WTC11 (cell line): ENCODE measurements at regions not wholly inside any gene's neighbourhood (a gene's known extent, or its start where the extent isn't known, plus 50 kb on each side); places are given as distances from the start of the nearest gene placed in this dataset.
A peak's percentile ranks its signal among the peaks of the same experiment; 100 is the strongest.

Experiments used
- ATAC-seq: fragments of 200-7000 bp; cut with Tn5 transposase; 2 replicates; pipeline ENCODE4 v1.10.0; 2021; ENCODE audit warnings: mild to moderate bottlenecking, moderate library complexity
- CTCF ChIA-PET: fragments of 300-600 bp; sonication (Branson Sonifier 250); formaldehyde crosslinking; loops from one replicate; lab custom pipeline; 2021; ENCODE audit warnings: antibody characterized with exemption; lab: Charles Lee
- POLR2A ChIA-PET: fragments of 350-600 bp; sonication (Branson Sonifier 250); formaldehyde crosslinking; loops from one replicate; lab custom pipeline; 2021; ENCODE audit warnings: antibody characterized with exemption; lab: Charles Lee
- DNase-seq: peaks from one replicate; pipeline ENCODE4 v3.0.0; 2021; ENCODE audit warnings: low spot score
- H3K27ac Mint-ChIP-seq: 2 replicates; pipeline ENCODE4 v1.8.0; 2021; ENCODE audit warnings: mixed read lengths
- H3K27me3 Mint-ChIP-seq: 2 replicates; pipeline ENCODE4 v1.8.0; 2021; ENCODE audit warnings: low read depth, mild to moderate bottlenecking, moderate library complexity, mixed read lengths
- H3K36me3 Mint-ChIP-seq: 2 replicates; pipeline ENCODE4 v1.8.0; 2021; ENCODE audit warnings: mixed read lengths
- H3K4me1 Mint-ChIP-seq: 2 replicates; pipeline ENCODE4 v1.8.0; 2022; ENCODE audit warnings: mixed read lengths
- H3K4me3 Mint-ChIP-seq: 2 replicates; pipeline ENCODE4 v1.8.0; 2021; ENCODE audit warnings: mild to moderate bottlenecking, moderate library complexity, mixed read lengths
- H3K9me3 Mint-ChIP-seq: 2 replicates; pipeline ENCODE4 v1.8.0; 2021; ENCODE audit warnings: mixed read lengths
- ETV6 ChIP-seq: sonication (generic); formaldehyde crosslinking; IDR thresholded peaks from 2 replicates; pipeline ENCODE4 v1.8.1; 2022; ENCODE audit warnings: mild to moderate bottlenecking, missing genetic modification reagents
- GRHL2 ChIP-seq: fragments of 250-450 bp; sonication (Bioruptor Pico); IDR thresholded peaks from 2 replicates; pipeline ENCODE4 v1.8.0; 2022; ENCODE audit warnings: mild to moderate bottlenecking, moderate library complexity; ENCODE audit not compliant: insufficient replicate concordance, severe bottlenecking
- HMGA2 ChIP-seq: fragments of 250-450 bp; sonication (Bioruptor Pico); IDR thresholded peaks from 2 replicates; pipeline ENCODE4 v1.4.0; 2021; ENCODE audit warnings: mild to moderate bottlenecking, moderate library complexity
- MYBL2 ChIP-seq: sonication (generic); formaldehyde crosslinking; IDR thresholded peaks from 2 replicates; pipeline ENCODE4 v1.8.1; 2023; ENCODE audit warnings: mild to moderate bottlenecking, moderate library complexity, missing genetic modification reagents
- NFYB ChIP-seq: sonication (generic); formaldehyde crosslinking; conservative IDR thresholded peaks from 2 replicates; pipeline ENCODE4 v1.8.0; 2022; ENCODE audit warnings: low read depth, missing genetic modification reagents
- PRRX2 ChIP-seq: fragments of 250-450 bp; sonication (Bioruptor Pico); IDR thresholded peaks from 2 replicates; pipeline ENCODE4 v1.8.0; 2021; ENCODE audit warnings: mild to moderate bottlenecking
- SMAD3 ChIP-seq: sonication (generic); formaldehyde crosslinking; IDR thresholded peaks from 2 replicates; pipeline ENCODE4 v1.8.0; 2022; ENCODE audit warnings: missing genetic modification reagents, mild to moderate bottlenecking, borderline replicate concordance
- TEAD1 ChIP-seq: sonication (generic); formaldehyde crosslinking; IDR thresholded peaks from 2 replicates; pipeline ENCODE4 v1.8.0; 2022; ENCODE audit warnings: mild to moderate bottlenecking, missing genetic modification reagents
- ZBTB21 ChIP-seq: sonication (generic); formaldehyde crosslinking; IDR thresholded peaks from 2 replicates; pipeline ENCODE4 v1.8.1; 2023; ENCODE audit warnings: mild to moderate bottlenecking, missing genetic modification reagents, borderline replicate concordance
- TF ChIP-seq, protein P1 (sequence below): sonication (generic); formaldehyde crosslinking; conservative IDR thresholded peaks from 2 replicates; pipeline ENCODE4 v1.8.1; 2023; ENCODE audit warnings: mild to moderate bottlenecking, low read depth, missing genetic modification reagents, moderate library complexity
- TF ChIP-seq, protein P2 (sequence below): sonication (generic); formaldehyde crosslinking; IDR thresholded peaks from 2 replicates; pipeline ENCODE4 v1.8.0; 2023; ENCODE audit warnings: mild to moderate bottlenecking, missing genetic modification reagents
- TF ChIP-seq, protein P3 (sequence below): fragments of 250-450 bp; sonication (Bioruptor Pico); IDR thresholded peaks from 2 replicates; pipeline ENCODE4 v1.8.0; 2021; ENCODE audit warnings: mild to moderate bottlenecking
- TF ChIP-seq, protein P4 (sequence below): sonication (generic); formaldehyde crosslinking; IDR thresholded peaks from 2 replicates; pipeline ENCODE4 v1.8.1; 2023; ENCODE audit warnings: mild to moderate bottlenecking, moderate library complexity, missing genetic modification reagents

DNA sequence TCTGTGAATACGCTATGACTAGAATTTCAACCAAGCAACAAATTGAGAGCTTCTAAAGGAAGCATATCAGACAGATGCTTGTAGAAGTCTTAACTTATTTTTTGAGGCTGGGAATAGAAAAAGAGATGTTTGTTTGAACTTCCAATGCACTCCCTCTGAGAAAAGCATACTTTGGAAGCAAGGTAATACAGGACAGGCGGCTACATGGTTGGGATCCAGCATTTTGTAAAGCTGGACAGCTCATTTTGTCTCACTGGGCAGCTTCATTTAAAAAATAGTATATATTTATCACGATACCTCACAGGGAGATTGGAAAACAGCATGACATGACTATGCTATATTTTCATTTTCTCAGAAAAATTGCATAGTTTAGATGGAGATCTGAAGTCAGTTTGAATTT, 821.3 kb upstream of the API5 start:
- ChIA-PET CTCF (no interaction called here), POLR2A (no interaction called here)
- H3K4me1 Mint-ChIP-seq: no peaks in the 10 kb centered on the region
- no peak for DNase-seq
- H3K9me3 Mint-ChIP-seq: peaks cover 11% of the 10 kb centered on the region
- H3K36me3 Mint-ChIP-seq: no peaks in the 10 kb centered on the region
- H3K27ac Mint-ChIP-seq: no peak overlapping the region
- TF ChIP-seq ETV6 (CRISPR knock-in tag) (no peak), PRRX2 (no peak), GRHL2 (CRISPR knock-in tag) (no peak), MYBL2 (CRISPR knock-in tag) (no peak)
- TF ChIP-seq, protein P1, sequence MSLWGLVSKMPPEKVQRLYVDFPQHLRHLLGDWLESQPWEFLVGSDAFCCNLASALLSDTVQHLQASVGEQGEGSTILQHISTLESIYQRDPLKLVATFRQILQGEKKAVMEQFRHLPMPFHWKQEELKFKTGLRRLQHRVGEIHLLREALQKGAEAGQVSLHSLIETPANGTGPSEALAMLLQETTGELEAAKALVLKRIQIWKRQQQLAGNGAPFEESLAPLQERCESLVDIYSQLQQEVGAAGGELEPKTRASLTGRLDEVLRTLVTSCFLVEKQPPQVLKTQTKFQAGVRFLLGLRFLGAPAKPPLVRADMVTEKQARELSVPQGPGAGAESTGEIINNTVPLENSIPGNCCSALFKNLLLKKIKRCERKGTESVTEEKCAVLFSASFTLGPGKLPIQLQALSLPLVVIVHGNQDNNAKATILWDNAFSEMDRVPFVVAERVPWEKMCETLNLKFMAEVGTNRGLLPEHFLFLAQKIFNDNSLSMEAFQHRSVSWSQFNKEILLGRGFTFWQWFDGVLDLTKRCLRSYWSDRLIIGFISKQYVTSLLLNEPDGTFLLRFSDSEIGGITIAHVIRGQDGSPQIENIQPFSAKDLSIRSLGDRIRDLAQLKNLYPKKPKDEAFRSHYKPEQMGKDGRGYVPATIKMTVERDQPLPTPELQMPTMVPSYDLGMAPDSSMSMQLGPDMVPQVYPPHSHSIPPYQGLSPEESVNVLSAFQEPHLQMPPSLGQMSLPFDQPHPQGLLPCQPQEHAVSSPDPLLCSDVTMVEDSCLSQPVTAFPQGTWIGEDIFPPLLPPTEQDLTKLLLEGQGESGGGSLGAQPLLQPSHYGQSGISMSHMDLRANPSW: no peak
- TF ChIP-seq, protein P2, sequence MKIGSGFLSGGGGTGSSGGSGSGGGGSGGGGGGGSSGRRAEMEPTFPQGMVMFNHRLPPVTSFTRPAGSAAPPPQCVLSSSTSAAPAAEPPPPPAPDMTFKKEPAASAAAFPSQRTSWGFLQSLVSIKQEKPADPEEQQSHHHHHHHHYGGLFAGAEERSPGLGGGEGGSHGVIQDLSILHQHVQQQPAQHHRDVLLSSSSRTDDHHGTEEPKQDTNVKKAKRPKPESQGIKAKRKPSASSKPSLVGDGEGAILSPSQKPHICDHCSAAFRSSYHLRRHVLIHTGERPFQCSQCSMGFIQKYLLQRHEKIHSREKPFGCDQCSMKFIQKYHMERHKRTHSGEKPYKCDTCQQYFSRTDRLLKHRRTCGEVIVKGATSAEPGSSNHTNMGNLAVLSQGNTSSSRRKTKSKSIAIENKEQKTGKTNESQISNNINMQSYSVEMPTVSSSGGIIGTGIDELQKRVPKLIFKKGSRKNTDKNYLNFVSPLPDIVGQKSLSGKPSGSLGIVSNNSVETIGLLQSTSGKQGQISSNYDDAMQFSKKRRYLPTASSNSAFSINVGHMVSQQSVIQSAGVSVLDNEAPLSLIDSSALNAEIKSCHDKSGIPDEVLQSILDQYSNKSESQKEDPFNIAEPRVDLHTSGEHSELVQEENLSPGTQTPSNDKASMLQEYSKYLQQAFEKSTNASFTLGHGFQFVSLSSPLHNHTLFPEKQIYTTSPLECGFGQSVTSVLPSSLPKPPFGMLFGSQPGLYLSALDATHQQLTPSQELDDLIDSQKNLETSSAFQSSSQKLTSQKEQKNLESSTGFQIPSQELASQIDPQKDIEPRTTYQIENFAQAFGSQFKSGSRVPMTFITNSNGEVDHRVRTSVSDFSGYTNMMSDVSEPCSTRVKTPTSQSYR (CRISPR knock-in tag): no peak
- ATAC-seq: no peak
- no peak overlapping the region for H3K4me3 Mint-ChIP-seq
- no peaks in the 10 kb centered on the region for H3K27me3 Mint-ChIP-seq

DNA sequence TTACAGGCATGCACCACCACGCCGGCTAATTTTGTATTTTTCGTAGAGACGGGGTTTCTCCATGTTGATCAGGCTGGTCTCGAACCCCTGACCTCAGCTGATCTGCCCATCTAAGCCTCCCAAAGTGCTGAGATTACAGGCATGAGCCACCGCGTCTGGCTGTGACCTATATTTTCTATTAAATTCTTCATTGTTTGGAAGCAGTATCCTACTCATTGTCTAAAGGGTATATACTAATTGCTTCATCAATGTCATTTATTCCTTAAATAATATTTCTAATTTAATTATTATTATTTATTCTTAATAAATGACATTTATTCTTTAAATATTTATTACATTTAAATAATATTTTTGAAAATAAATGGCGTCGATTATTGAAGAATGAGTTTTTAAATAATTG, 817.3 kb upstream of the API5 start:
- H3K27ac Mint-ChIP-seq: no peak overlapping the region
- no peak for ATAC-seq
- POLR2A ChIA-PET: no interaction called here
- no peaks in the 10 kb centered on the region for H3K9me3 Mint-ChIP-seq
- no peaks in the 10 kb centered on the region for H3K36me3 Mint-ChIP-seq
- no peaks in the 10 kb centered on the region for H3K27me3 Mint-ChIP-seq
- peak; percentile 92 for TF ChIP-seq HMGA2 (CRISPR knock-in tag)
- TF ChIP-seq, protein P1: no peak
- TF ChIP-seq, all 79 proteins: peak for 1
- CTCF ChIA-PET: no interaction called here
- Mint-ChIP-seq H3K4me1 (no peaks in the 10 kb centered on the region), H3K4me3 (no peak overlapping the region)
- no peak for DNase-seq

DNA sequence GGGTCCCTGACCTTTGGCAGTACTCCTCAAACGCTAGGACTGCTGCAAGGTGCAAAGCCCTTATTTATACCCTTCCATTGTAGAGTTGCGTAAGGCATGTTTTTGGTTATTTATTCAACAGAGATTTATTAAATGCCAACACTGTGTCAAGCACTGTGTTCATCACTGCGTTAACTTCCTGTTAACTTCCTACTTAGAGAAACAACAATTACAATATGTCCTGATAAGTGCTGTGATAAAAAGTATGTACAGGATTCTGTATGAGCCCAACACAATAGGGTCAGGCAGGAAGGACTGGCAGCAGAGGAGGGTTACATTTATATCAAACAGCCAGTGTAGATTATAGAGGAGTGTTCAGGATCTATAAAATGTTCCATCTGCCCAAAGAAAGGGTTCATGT, 812.8 kb upstream of the API5 start:
- CTCF ChIA-PET: no interaction called here
- no peak for ATAC-seq
- no peaks in the 10 kb centered on the region for H3K27me3 Mint-ChIP-seq

More for the DNA sequence above, 812.8 kb upstream of the API5 start:
- TF ChIP-seq SMAD3 (CRISPR knock-in tag) (no peak), NFYB (CRISPR knock-in tag) (no peak), ZBTB21 (CRISPR knock-in tag) (no peak), TEAD1 (CRISPR knock-in tag) (no peak), GRHL2 (CRISPR knock-in tag) (no peak)
- TF ChIP-seq, protein P3, sequence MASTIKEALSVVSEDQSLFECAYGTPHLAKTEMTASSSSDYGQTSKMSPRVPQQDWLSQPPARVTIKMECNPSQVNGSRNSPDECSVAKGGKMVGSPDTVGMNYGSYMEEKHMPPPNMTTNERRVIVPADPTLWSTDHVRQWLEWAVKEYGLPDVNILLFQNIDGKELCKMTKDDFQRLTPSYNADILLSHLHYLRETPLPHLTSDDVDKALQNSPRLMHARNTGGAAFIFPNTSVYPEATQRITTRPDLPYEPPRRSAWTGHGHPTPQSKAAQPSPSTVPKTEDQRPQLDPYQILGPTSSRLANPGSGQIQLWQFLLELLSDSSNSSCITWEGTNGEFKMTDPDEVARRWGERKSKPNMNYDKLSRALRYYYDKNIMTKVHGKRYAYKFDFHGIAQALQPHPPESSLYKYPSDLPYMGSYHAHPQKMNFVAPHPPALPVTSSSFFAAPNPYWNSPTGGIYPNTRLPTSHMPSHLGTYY (CRISPR knock-in tag): no peak
- TF ChIP-seq, protein P4, sequence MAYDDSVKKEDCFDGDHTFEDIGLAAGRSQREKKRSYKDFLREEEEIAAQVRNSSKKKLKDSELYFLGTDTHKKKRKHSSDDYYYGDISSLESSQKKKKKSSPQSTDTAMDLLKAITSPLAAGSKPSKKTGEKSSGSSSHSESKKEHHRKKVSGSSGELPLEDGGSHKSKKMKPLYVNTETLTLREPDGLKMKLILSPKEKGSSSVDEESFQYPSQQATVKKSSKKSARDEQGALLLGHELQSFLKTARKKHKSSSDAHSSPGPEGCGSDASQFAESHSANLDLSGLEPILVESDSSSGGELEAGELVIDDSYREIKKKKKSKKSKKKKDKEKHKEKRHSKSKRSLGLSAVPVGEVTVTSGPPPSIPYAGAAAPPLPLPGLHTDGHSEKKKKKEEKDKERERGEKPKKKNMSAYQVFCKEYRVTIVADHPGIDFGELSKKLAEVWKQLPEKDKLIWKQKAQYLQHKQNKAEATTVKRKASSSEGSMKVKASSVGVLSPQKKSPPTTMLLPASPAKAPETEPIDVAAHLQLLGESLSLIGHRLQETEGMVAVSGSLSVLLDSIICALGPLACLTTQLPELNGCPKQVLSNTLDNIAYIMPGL: no peak
- no peak for DNase-seq
- 0 out of 2 replicates have a peak, but pooled peaks cover 2% of the 10 kb centered on the region for H3K36me3 Mint-ChIP-seq
- H3K4me1 Mint-ChIP-seq: no peaks in the 10 kb centered on the region
- POLR2A ChIA-PET: no interaction called here
- H3K9me3 Mint-ChIP-seq: peaks cover 11% of the 10 kb centered on the region
- no peak overlapping the region for H3K4me3 Mint-ChIP-seq
- H3K27ac Mint-ChIP-seq: no peak overlapping the region
